ENCODE measurements at regions not wholly inside any gene's neighbourhood (a gene's known extent, or its start where the extent isn't known, plus 50 kb on each side); places are given as distances from the start of the nearest gene placed in this dataset.
A peak's percentile ranks its signal among the peaks of the same experiment; 100 is the strongest.

GRCh38 chr18:22609642-22610041, 191.9 kb upstream of the CTAGE1 start:
- no peak overlapping the region for H4K8ac ChIP-seq (ENCODE audit: low read depth, low read length)
- no peak overlapping the region for H3K27ac ChIP-seq (ENCODE audit: low read depth, low read length)
- no peak overlapping the region for H2BK5ac ChIP-seq (ENCODE audit: low read length)
- no peak overlapping the region for H2BK120ac ChIP-seq (ENCODE audit: low read depth, low read length)
- WGBS (ENCODE audit: extremely low coverage, insufficient coverage, low lambda C conversion rate): no CpG with 5 or more reads among the region's 5 CpGs
- no peaks in the 10 kb centered on the region for H3K4me1 ChIP-seq (ENCODE audit: control insufficient read depth, low read depth, low read length)
- no peak overlapping the region for H3K4me3 ChIP-seq (ENCODE audit: low read length)
- H3K9ac ChIP-seq (ENCODE audit: low read length): no peak overlapping the region
- H2AK5ac ChIP-seq (ENCODE audit: low read length): no peak overlapping the region
- no peak overlapping the region for H3K18ac ChIP-seq (ENCODE audit: low read length)
- H3K23ac ChIP-seq (ENCODE audit: low read length): no peak overlapping the region
- H2BK15ac ChIP-seq (replicated peaks; ENCODE audit: low read depth): no peak overlapping the region
- no peaks in the 10 kb centered on the region for H3K36me3 ChIP-seq (ENCODE audit: control insufficient read depth, insufficient read depth, low read length)
- H4K5ac ChIP-seq (ENCODE audit: low read length): no peak overlapping the region
- H3K27me3 ChIP-seq (ENCODE audit: insufficient read depth, low read length, poor library complexity): no peaks in the 10 kb centered on the region
- H3K4me2 ChIP-seq (ENCODE audit: low read length): no peak overlapping the region
- DNase-seq: peak; percentile 43
- H3K56ac ChIP-seq (ENCODE audit: low read length): no peak overlapping the region
- no peak overlapping the region for H3K4ac ChIP-seq (ENCODE audit: low read depth, low read length)
- H3K79me1 ChIP-seq (ENCODE audit: low read length): no peaks in the 10 kb centered on the region
- H3K79me2 ChIP-seq (ENCODE audit: control insufficient read depth, insufficient read depth, low read length): no peaks in the 10 kb centered on the region

- H3K27ac ChIP-seq (ENCODE audit: low read depth, low read length): no peak overlapping the region
- H3K79me2 ChIP-seq (ENCODE audit: control insufficient read depth, insufficient read depth, low read length): no peaks in the 10 kb centered on the region
- no peak overlapping the region for H2BK5ac ChIP-seq (ENCODE audit: low read length)
- no peak overlapping the region for H2AK5ac ChIP-seq (ENCODE audit: low read length)
- WGBS (ENCODE audit: extremely low coverage, insufficient coverage, low lambda C conversion rate): no CpG with 5 or more reads among the region's 18 CpGs
- H3K27me3 ChIP-seq (ENCODE audit: insufficient read depth, low read length, poor library complexity): no peaks in the 10 kb centered on the region
- H4K5ac ChIP-seq (ENCODE audit: low read length): no peak overlapping the region
- no peak overlapping the region for H3K56ac ChIP-seq (ENCODE audit: low read length)
- no peak overlapping the region for H3K4me2 ChIP-seq (ENCODE audit: low read length)
- H4K8ac ChIP-seq (ENCODE audit: low read depth, low read length): no peak overlapping the region
- no peak overlapping the region for H3K4ac ChIP-seq (ENCODE audit: low read depth, low read length)
- H3K36me3 ChIP-seq (ENCODE audit: control insufficient read depth, insufficient read depth, low read length): no peaks in the 10 kb centered on the region
- H3K4me1 ChIP-seq (ENCODE audit: control insufficient read depth, low read depth, low read length): no peaks in the 10 kb centered on the region
- H3K9ac ChIP-seq (ENCODE audit: low read length): no peak overlapping the region
- H3K23ac ChIP-seq (ENCODE audit: low read length): no peak overlapping the region
- H3K79me1 ChIP-seq (ENCODE audit: low read length): no peaks in the 10 kb centered on the region
- no peak overlapping the region for H3K4me3 ChIP-seq (ENCODE audit: low read length)
- H2BK120ac ChIP-seq (ENCODE audit: low read depth, low read length): no peak overlapping the region
- no peak overlapping the region for H2BK15ac ChIP-seq (replicated peaks; ENCODE audit: low read depth)
- DNase-seq: no peak
- no peak overlapping the region for H3K18ac ChIP-seq (ENCODE audit: low read length)
These were observed 195.5 kb upstream of the CTAGE1 start for GRCh38 chr18:22613058-22613690.

- H3K79me2 ChIP-seq (ENCODE audit: control insufficient read depth, insufficient read depth, low read length): no peaks in the 10 kb centered on the region
- H4K5ac ChIP-seq (ENCODE audit: low read length): no peak overlapping the region
- WGBS (ENCODE audit: extremely low coverage, insufficient coverage, low lambda C conversion rate): no CpG with 5 or more reads among the region's 3 CpGs
- H3K18ac ChIP-seq (ENCODE audit: low read length): no peak overlapping the region
- no peaks in the 10 kb centered on the region for H3K36me3 ChIP-seq (ENCODE audit: control insufficient read depth, insufficient read depth, low read length)
- H2AK5ac ChIP-seq (ENCODE audit: low read length): no peak overlapping the region
- H2BK5ac ChIP-seq (ENCODE audit: low read length): no peak overlapping the region
- H3K4me3 ChIP-seq (ENCODE audit: low read length): no peak overlapping the region
- DNase-seq: no peak
- no peak overlapping the region for H3K56ac ChIP-seq (ENCODE audit: low read length)
- no peak overlapping the region for H3K9ac ChIP-seq (ENCODE audit: low read length)
- H3K27me3 ChIP-seq (ENCODE audit: insufficient read depth, low read length, poor library complexity): no peaks in the 10 kb centered on the region
- no peaks in the 10 kb centered on the region for H3K79me1 ChIP-seq (ENCODE audit: low read length)
- no peak overlapping the region for H2BK15ac ChIP-seq (replicated peaks; ENCODE audit: low read depth)
- no peak overlapping the region for H3K27ac ChIP-seq (ENCODE audit: low read depth, low read length)
- H3K23ac ChIP-seq (ENCODE audit: low read length): no peak overlapping the region
- H3K4ac ChIP-seq (ENCODE audit: low read depth, low read length): no peak overlapping the region
- no peak overlapping the region for H3K4me2 ChIP-seq (ENCODE audit: low read length)
- H4K8ac ChIP-seq (ENCODE audit: low read depth, low read length): no peak overlapping the region
- no peak overlapping the region for H2BK120ac ChIP-seq (ENCODE audit: low read depth, low read length)
- no peaks in the 10 kb centered on the region for H3K4me1 ChIP-seq (ENCODE audit: control insufficient read depth, low read depth, low read length)
These were observed 196.1 kb upstream of the CTAGE1 start for GRCh38 chr18:22613788-22614187.

- H3K9ac ChIP-seq (ENCODE audit: low read length): no peak overlapping the region
- no peak overlapping the region for H3K4me3 ChIP-seq (ENCODE audit: low read length)
- H3K79me2 ChIP-seq (ENCODE audit: control insufficient read depth, insufficient read depth, low read length): no peaks in the 10 kb centered on the region
- no peak overlapping the region for H4K5ac ChIP-seq (ENCODE audit: low read length)
- no peak overlapping the region for H2BK5ac ChIP-seq (ENCODE audit: low read length)
- no peak overlapping the region for H2BK120ac ChIP-seq (ENCODE audit: low read depth, low read length)
- no peak overlapping the region for H2AK5ac ChIP-seq (ENCODE audit: low read length)
- no peaks in the 10 kb centered on the region for H3K4me1 ChIP-seq (ENCODE audit: control insufficient read depth, low read depth, low read length)
- DNase-seq: no peak
- H4K8ac ChIP-seq (ENCODE audit: low read depth, low read length): no peak overlapping the region
- no peak overlapping the region for H3K23ac ChIP-seq (ENCODE audit: low read length)
- no CpG with 5 or more reads among the region's 5 CpGs for WGBS (ENCODE audit: extremely low coverage, insufficient coverage, low lambda C conversion rate)
- no peaks in the 10 kb centered on the region for H3K36me3 ChIP-seq (ENCODE audit: control insufficient read depth, insufficient read depth, low read length)
- H3K18ac ChIP-seq (ENCODE audit: low read length): no peak overlapping the region
- H3K27ac ChIP-seq (ENCODE audit: low read depth, low read length): no peak overlapping the region
- no peak overlapping the region for H3K4me2 ChIP-seq (ENCODE audit: low read length)
- no peaks in the 10 kb centered on the region for H3K79me1 ChIP-seq (ENCODE audit: low read length)
- no peaks in the 10 kb centered on the region for H3K27me3 ChIP-seq (ENCODE audit: insufficient read depth, low read length, poor library complexity)
- no peak overlapping the region for H3K56ac ChIP-seq (ENCODE audit: low read length)
- H3K4ac ChIP-seq (ENCODE audit: low read depth, low read length): no peak overlapping the region
- no peak overlapping the region for H2BK15ac ChIP-seq (replicated peaks; ENCODE audit: low read depth)
These were observed 205.8 kb upstream of the CTAGE1 start for GRCh38 chr18:22623513-22623912.

- DNase-seq: no peak
- Histone ChIP-seq H2AK5ac (ENCODE audit: low read length) (no peak overlapping the region), H3K4me2 (ENCODE audit: low read length) (no peak overlapping the region), H3K79me2 (ENCODE audit: control insufficient read depth, insufficient read depth, low read length) (no peaks in the 10 kb centered on the region), H3K4me1 (ENCODE audit: control insufficient read depth, low read depth, low read length) (no peaks in the 10 kb centered on the region), H3K9ac (ENCODE audit: low read length) (no peak overlapping the region), H3K4me3 (ENCODE audit: low read length) (no peak overlapping the region), H2BK120ac (ENCODE audit: low read depth, low read length) (no peak overlapping the region), H2BK15ac (replicated peaks; ENCODE audit: low read depth) (no peak overlapping the region), H3K36me3 (ENCODE audit: control insufficient read depth, insufficient read depth, low read length) (no peaks in the 10 kb centered on the region), H3K56ac (ENCODE audit: low read length) (no peak overlapping the region), H4K8ac (ENCODE audit: low read depth, low read length) (no peak overlapping the region), H3K79me1 (ENCODE audit: low read length) (no peaks in the 10 kb centered on the region), H3K4ac (ENCODE audit: low read depth, low read length) (no peak overlapping the region), H3K18ac (ENCODE audit: low read length) (no peak overlapping the region), H2BK5ac (ENCODE audit: low read length) (no peak overlapping the region), H3K27ac (ENCODE audit: low read depth, low read length) (no peak overlapping the region), H4K5ac (ENCODE audit: low read length) (no peak overlapping the region), H3K27me3 (ENCODE audit: insufficient read depth, low read length, poor library complexity) (no peaks in the 10 kb centered on the region), H3K23ac (ENCODE audit: low read length) (no peak overlapping the region)
- no CpG with 5 or more reads among the region's 2 CpGs for WGBS (ENCODE audit: extremely low coverage, insufficient coverage, low lambda C conversion rate)
These were observed 206.5 kb upstream of the CTAGE1 start for GRCh38 chr18:22624176-22624575.

GRCh38 chr18:22625406-22625805, 207.7 kb upstream of the CTAGE1 start:
- no peak overlapping the region for H3K4ac ChIP-seq (ENCODE audit: low read depth, low read length)
- no peaks in the 10 kb centered on the region for H3K4me1 ChIP-seq (ENCODE audit: control insufficient read depth, low read depth, low read length)
- no peaks in the 10 kb centered on the region for H3K79me2 ChIP-seq (ENCODE audit: control insufficient read depth, insufficient read depth, low read length)
- H3K4me2 ChIP-seq (ENCODE audit: low read length): no peak overlapping the region
- no peak overlapping the region for H3K23ac ChIP-seq (ENCODE audit: low read length)
- H4K8ac ChIP-seq (ENCODE audit: low read depth, low read length): no peak overlapping the region
- H2BK15ac ChIP-seq (replicated peaks; ENCODE audit: low read depth): no peak overlapping the region
- no peaks in the 10 kb centered on the region for H3K79me1 ChIP-seq (ENCODE audit: low read length)
- no peak overlapping the region for H2BK120ac ChIP-seq (ENCODE audit: low read depth, low read length)
- DNase-seq: no peak
- no CpG with 5 or more reads among the region's 2 CpGs for WGBS (ENCODE audit: extremely low coverage, insufficient coverage, low lambda C conversion rate)
- no peak overlapping the region for H3K27ac ChIP-seq (ENCODE audit: low read depth, low read length)
- no peak overlapping the region for H2AK5ac ChIP-seq (ENCODE audit: low read length)
- H4K5ac ChIP-seq (ENCODE audit: low read length): no peak overlapping the region
- H3K27me3 ChIP-seq (ENCODE audit: insufficient read depth, low read length, poor library complexity): no peaks in the 10 kb centered on the region
- no peak overlapping the region for H3K18ac ChIP-seq (ENCODE audit: low read length)
- H3K9ac ChIP-seq (ENCODE audit: low read length): no peak overlapping the region
- no peak overlapping the region for H3K4me3 ChIP-seq (ENCODE audit: low read length)
- no peak overlapping the region for H2BK5ac ChIP-seq (ENCODE audit: low read length)
- H3K36me3 ChIP-seq (ENCODE audit: control insufficient read depth, insufficient read depth, low read length): no peaks in the 10 kb centered on the region
- H3K56ac ChIP-seq (ENCODE audit: low read length): no peak overlapping the region

Measured in mesendoderm (in vitro differentiated cells).